ENCODE measurements at regions not wholly inside any gene's neighbourhood (a gene's known extent, or its start where the extent isn't known, plus 50 kb on each side); places are given as distances from the start of the nearest gene placed in this dataset.

GRCh38 chr5:73254642-73255041 is 81.6 kb downstream of the TMEM174 start:
- TF ChIP-seq RAD21 (IDR thresholded peaks at IDR 0.05; ENCODE audit: low read depth) (no peak), CREB1 (IDR thresholded peaks at IDR 0.05; ENCODE audit: low read depth) (no peak), FOXM1 (IDR thresholded peaks at IDR 0.05; ENCODE audit: borderline replicate concordance, low read depth) (no peak), YY1 (IDR thresholded peaks at IDR 0.05; ENCODE audit: low read depth) (no peak), CEBPB (IDR thresholded peaks at IDR 0.05) (no peak), NFIC (IDR thresholded peaks at IDR 0.05) (no peak), TAF1 (IDR thresholded peaks at IDR 0.05; ENCODE audit: low read depth) (no peak), ZBTB7A (IDR thresholded peaks at IDR 0.05; ENCODE audit: low read depth) (no peak), EGR1 (IDR thresholded peaks at IDR 0.05) (no peak), USF1 (IDR thresholded peaks at IDR 0.05) (no peak), TEAD4 (IDR thresholded peaks at IDR 0.05) (no peak), EP300 (IDR thresholded peaks at IDR 0.05; ENCODE audit: borderline replicate concordance) (no peak), REST (IDR thresholded peaks at IDR 0.05; ENCODE audit: low read depth) (no peak), TCF12 (IDR thresholded peaks at IDR 0.05; ENCODE audit: low read depth) (no peak), MAX (IDR thresholded peaks at IDR 0.05) (no peak)

- no peak for TF ChIP-seq NFIC (IDR thresholded peaks at IDR 0.05)
- TF ChIP-seq REST (IDR thresholded peaks at IDR 0.05; ENCODE audit: low read depth): no peak
- no peak for TF ChIP-seq CEBPB (IDR thresholded peaks at IDR 0.05)
- TF ChIP-seq TCF12 (IDR thresholded peaks at IDR 0.05; ENCODE audit: low read depth): no peak
- TF ChIP-seq EP300 (IDR thresholded peaks at IDR 0.05; ENCODE audit: borderline replicate concordance): no peak
- TF ChIP-seq MAX (IDR thresholded peaks at IDR 0.05): no peak
- TF ChIP-seq FOXM1 (IDR thresholded peaks at IDR 0.05; ENCODE audit: borderline replicate concordance, low read depth): no peak
- no peak for TF ChIP-seq TAF1 (IDR thresholded peaks at IDR 0.05; ENCODE audit: low read depth)
These were observed 80.2 kb downstream of the TMEM174 start for GRCh38 chr5:73253047-73253660.

- no peak for TF ChIP-seq TAF1 (IDR thresholded peaks at IDR 0.05; ENCODE audit: low read depth)
- no peak for TF ChIP-seq TCF12 (IDR thresholded peaks at IDR 0.05; ENCODE audit: low read depth)
- TF ChIP-seq RAD21 (IDR thresholded peaks at IDR 0.05; ENCODE audit: low read depth): no peak
- no peak for TF ChIP-seq EGR1 (IDR thresholded peaks at IDR 0.05)
- no peak for TF ChIP-seq CEBPB (IDR thresholded peaks at IDR 0.05)
- no peak for TF ChIP-seq TEAD4 (IDR thresholded peaks at IDR 0.05)
- TF ChIP-seq NFIC (IDR thresholded peaks at IDR 0.05): no peak
- no peak for TF ChIP-seq ZBTB7A (IDR thresholded peaks at IDR 0.05; ENCODE audit: low read depth)
- no peak for TF ChIP-seq REST (IDR thresholded peaks at IDR 0.05; ENCODE audit: low read depth)
- no peak for TF ChIP-seq USF1 (IDR thresholded peaks at IDR 0.05)
- no peak for TF ChIP-seq FOXM1 (IDR thresholded peaks at IDR 0.05; ENCODE audit: borderline replicate concordance, low read depth)
- no peak for TF ChIP-seq EP300 (IDR thresholded peaks at IDR 0.05; ENCODE audit: borderline replicate concordance)
These were observed 77.7 kb downstream of the TMEM174 start for GRCh38 chr5:73250645-73251044.

- TF ChIP-seq MAX (IDR thresholded peaks at IDR 0.05): no peak
- TF ChIP-seq NFIC (IDR thresholded peaks at IDR 0.05): no peak
- TF ChIP-seq CREB1 (IDR thresholded peaks at IDR 0.05; ENCODE audit: low read depth): no peak
- no peak for TF ChIP-seq EGR1 (IDR thresholded peaks at IDR 0.05)
- no peak for TF ChIP-seq REST (IDR thresholded peaks at IDR 0.05; ENCODE audit: low read depth)
- no peak for TF ChIP-seq ZBTB7A (IDR thresholded peaks at IDR 0.05; ENCODE audit: low read depth)
- TF ChIP-seq USF1 (IDR thresholded peaks at IDR 0.05): no peak
- no peak for TF ChIP-seq YY1 (IDR thresholded peaks at IDR 0.05; ENCODE audit: low read depth)
- TF ChIP-seq EP300 (IDR thresholded peaks at IDR 0.05; ENCODE audit: borderline replicate concordance): no peak
- no peak for TF ChIP-seq TCF12 (IDR thresholded peaks at IDR 0.05; ENCODE audit: low read depth)
- no peak for TF ChIP-seq TEAD4 (IDR thresholded peaks at IDR 0.05)
- TF ChIP-seq CEBPB (IDR thresholded peaks at IDR 0.05): no peak
- no peak for TF ChIP-seq RAD21 (IDR thresholded peaks at IDR 0.05; ENCODE audit: low read depth)
- TF ChIP-seq FOXM1 (IDR thresholded peaks at IDR 0.05; ENCODE audit: borderline replicate concordance, low read depth): no peak
- no peak for TF ChIP-seq TAF1 (IDR thresholded peaks at IDR 0.05; ENCODE audit: low read depth)
These were observed 69.7 kb downstream of the TMEM174 start for GRCh38 chr5:73242735-73243134.

Data from Ishikawa (cell line).